GM10266 (cell line): ENCODE measurements at regions not wholly inside any gene's neighbourhood (a gene's known extent, or its start where the extent isn't known, plus 50 kb on each side); places are given as distances from the start of the nearest gene placed in this dataset.
A peak's percentile ranks its signal among the peaks of the same experiment; 100 is the strongest.

Experiments
- DNase-seq: peaks from one replicate; pipeline ENCODE4 v3.0.0; 2012; ENCODE audit errors: extremely low spot score
- CTCF ChIP-seq: IDR thresholded peaks from 2 replicates; pipeline ENCODE4 v1.5.1; 2012; ENCODE audit warnings: mild to moderate bottlenecking, low read depth; ENCODE audit not compliant: control insufficient read depth, insufficient read depth; ENCODE audit errors: missing control alignments

DNA sequence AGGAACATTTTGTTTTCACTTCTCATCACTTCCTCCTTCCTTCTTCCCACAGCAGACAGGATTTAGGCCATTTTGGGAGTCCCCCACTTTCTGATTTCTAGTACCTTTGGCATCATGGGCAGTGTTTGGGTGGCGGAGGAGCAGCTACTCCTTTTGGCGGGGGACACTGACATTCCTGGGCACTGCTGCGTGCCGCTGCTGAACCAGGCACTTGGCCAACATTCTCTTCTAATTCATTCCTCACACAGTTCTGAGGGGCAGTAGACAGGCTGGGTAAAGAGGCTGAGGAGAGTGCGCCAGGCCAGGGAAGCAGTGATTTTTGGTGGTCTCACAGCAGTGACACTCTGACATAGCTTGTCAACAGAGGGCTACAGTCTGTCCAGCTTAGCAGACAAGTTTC lies 270.2 kb downstream of the LOXHD1 start:
- TF ChIP-seq CTCF, result no peak
- DNase-seq, result no peak

GRCh38 chr18:46387441-46388131 lies 269.4 kb downstream of the LOXHD1 start:
- DNase-seq, result no peak
- TF ChIP-seq CTCF, result no peak

- DNase-seq, result no peak
Measured at GRCh38 chr18:46388286-46388685, 268.7 kb downstream of the LOXHD1 start.

GRCh38 chr18:46392576-46392975 lies 264.4 kb downstream of the LOXHD1 start:
- DNase-seq, result no peak
- no peak for TF ChIP-seq CTCF

More at GRCh38 chr18:46388286-46388685, 268.7 kb downstream of the LOXHD1 start:
- TF ChIP-seq CTCF, result no peak

GRCh38 chr18:46393230-46393629 lies 263.8 kb downstream of the LOXHD1 start:
- DNase-seq, result no peak
- TF ChIP-seq CTCF, result peak; percentile 40

GRCh38 chr18:46393961-46394360 lies 263.1 kb downstream of the LOXHD1 start:
- DNase-seq, result no peak
- no peak for TF ChIP-seq CTCF

DNA sequence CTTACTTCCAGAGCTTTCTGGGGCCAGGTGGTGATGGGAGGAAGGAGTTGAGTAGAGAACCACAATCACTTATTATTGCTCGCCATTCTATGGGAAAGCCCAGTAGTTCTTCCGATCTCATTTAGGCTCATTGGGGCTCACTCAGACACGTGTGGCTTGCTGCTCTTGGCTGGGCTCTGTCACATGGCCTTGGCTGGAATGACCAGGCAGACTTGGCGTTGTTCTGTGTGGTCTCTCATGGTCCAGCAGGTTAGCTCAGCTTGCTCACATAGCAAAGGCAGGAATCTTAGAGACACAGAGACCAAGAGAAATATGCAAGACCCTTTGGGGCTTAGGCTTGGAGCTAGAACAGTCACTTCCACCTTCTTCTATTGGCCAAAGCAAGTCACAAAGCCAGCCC lies 261.2 kb downstream of the LOXHD1 start:
- no peak for DNase-seq
- no peak for TF ChIP-seq CTCF
